NB4 (cell line): ENCODE measurements at regions not wholly inside any gene's neighbourhood (a gene's known extent, or its start where the extent isn't known, plus 50 kb on each side); places are given as distances from the start of the nearest gene placed in this dataset.

ENCODE experiments used
- DNase-seq: peaks from one replicate; pipeline ENCODE4 v3.0.0; 2010; ENCODE audit warnings: low read depth
- H3K4me3 ChIP-seq: one replicate; pipeline ENCODE4 v1.5.1; 2011; ENCODE audit warnings: mild to moderate bottlenecking, low read depth, low read length, moderate library complexity
- MAX ChIP-seq: IDR thresholded peaks from 2 replicates; pipeline ENCODE4 v1.6.1; 2011; ENCODE audit warnings: low read depth, low read length
- MYC ChIP-seq: IDR thresholded peaks from 2 replicates; pipeline ENCODE4 v1.6.1; 2011; ENCODE audit warnings: low read depth, low read length
- POLR2A ChIP-seq: IDR thresholded peaks from 2 replicates; pipeline ENCODE4 v1.6.1; 2011; ENCODE audit warnings: mild to moderate bottlenecking; ENCODE audit not compliant: insufficient read length; ENCODE audit errors: extremely low read depth
- TF ChIP-seq, protein P1 (sequence below): IDR thresholded peaks from one replicate; pipeline ENCODE4 v1.5.1; 2012; ENCODE audit warnings: low read depth, low read length

GRCh38 chr11:128103278-128103873 is 484.0 kb downstream of the ETS1 start:
- TF ChIP-seq POLR2A (no peak), MYC (no peak)
- no peak for DNase-seq
- H3K4me3 ChIP-seq: no peak overlapping the region

GRCh38 chr11:128098781-128099180 is 488.6 kb downstream of the ETS1 start:
- no peak for TF ChIP-seq POLR2A
- TF ChIP-seq, protein P1, sequence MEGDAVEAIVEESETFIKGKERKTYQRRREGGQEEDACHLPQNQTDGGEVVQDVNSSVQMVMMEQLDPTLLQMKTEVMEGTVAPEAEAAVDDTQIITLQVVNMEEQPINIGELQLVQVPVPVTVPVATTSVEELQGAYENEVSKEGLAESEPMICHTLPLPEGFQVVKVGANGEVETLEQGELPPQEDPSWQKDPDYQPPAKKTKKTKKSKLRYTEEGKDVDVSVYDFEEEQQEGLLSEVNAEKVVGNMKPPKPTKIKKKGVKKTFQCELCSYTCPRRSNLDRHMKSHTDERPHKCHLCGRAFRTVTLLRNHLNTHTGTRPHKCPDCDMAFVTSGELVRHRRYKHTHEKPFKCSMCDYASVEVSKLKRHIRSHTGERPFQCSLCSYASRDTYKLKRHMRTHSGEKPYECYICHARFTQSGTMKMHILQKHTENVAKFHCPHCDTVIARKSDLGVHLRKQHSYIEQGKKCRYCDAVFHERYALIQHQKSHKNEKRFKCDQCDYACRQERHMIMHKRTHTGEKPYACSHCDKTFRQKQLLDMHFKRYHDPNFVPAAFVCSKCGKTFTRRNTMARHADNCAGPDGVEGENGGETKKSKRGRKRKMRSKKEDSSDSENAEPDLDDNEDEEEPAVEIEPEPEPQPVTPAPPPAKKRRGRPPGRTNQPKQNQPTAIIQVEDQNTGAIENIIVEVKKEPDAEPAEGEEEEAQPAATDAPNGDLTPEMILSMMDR: no peak
- no peak for TF ChIP-seq MAX
- TF ChIP-seq MYC: no peak
- H3K4me3 ChIP-seq: no peak overlapping the region
- DNase-seq: peak; percentile 8

GRCh38 chr11:128095466-128095981 is 491.8 kb downstream of the ETS1 start:
- TF ChIP-seq MYC: no peak
- TF ChIP-seq, protein P1: peak; percentile 16
- peak; percentile 18 for DNase-seq

DNA sequence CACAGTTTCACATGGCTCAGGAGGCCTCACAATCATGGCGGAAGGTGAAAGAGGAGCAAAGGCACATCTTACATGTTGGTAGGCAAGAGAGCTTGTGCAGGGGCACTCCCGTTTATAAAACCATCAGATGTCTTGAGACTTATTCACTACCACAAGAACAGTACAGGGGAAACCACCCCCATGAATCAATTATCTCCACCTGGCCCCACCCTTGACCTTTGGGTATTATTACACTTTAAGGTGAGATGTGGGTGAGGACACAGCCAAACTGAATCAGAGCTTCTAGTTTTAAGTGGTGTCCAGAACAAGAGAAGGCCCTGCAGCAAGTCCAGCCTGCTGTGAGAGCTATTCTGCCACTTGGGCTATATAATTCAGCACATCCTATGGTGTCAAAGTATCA is 493.7 kb downstream of the ETS1 start:
- no peak overlapping the region for H3K4me3 ChIP-seq
- no peak for DNase-seq
- TF ChIP-seq MYC (no peak), POLR2A (no peak), MAX (no peak)
- TF ChIP-seq, protein P1: no peak

More at GRCh38 chr11:128095466-128095981, 491.8 kb downstream of the ETS1 start:
- no peak overlapping the region for H3K4me3 ChIP-seq

DNA sequence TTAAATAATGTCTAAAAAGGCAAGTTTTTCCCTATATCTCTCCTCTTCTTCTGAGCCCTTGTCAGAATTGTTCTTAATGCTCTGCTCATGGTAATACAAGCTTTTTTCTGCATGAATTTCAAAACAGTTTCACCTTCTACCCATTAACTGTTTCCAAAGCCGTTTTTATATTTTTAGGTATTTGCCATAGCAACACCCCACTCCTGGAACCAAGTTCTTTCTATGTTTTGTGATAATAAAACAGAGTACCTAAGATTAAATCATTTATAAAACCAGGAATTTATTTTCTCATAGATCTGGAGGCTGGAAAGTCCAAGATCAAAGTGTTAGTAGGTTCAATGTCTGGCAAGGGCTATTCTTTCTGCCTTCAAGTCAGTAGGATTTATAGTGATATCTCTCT is 497.4 kb downstream of the ETS1 start:
- TF ChIP-seq POLR2A: no peak
- TF ChIP-seq MAX: no peak
- TF ChIP-seq MYC: no peak
- TF ChIP-seq, protein P1: no peak
- no peak overlapping the region for H3K4me3 ChIP-seq
- DNase-seq: no peak

DNA sequence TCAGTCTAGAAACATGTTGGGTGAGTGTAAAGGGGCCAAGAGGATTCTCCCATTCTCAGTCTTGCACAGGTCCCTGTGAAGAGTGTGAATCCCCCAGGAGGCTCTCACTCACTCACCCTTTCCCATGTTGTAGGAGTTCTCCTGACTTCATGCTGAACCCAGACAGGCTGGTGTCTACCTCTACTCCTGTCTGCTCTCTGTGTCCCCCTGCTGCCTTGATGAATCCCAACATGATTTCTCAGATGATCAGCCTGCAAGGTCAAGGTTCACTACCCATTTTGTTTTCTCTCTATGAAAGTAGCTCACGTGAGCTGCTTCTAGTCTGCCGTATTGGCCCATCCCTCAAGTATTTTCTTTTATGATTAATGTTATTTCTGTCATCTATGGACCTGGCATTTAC is 500.6 kb downstream of the ETS1 start:
- H3K4me3 ChIP-seq: no peak overlapping the region

More for the DNA sequence above, 500.6 kb downstream of the ETS1 start:
- DNase-seq: peak; percentile 6
- TF ChIP-seq, protein P1: no peak
- TF ChIP-seq MAX: no peak
